Ascending aorta (tissue), 2 donors: ENCODE measurements at regions not wholly inside any gene's neighbourhood (a gene's known extent, or its start where the extent isn't known, plus 50 kb on each side); places are given as distances from the start of the nearest gene placed in this dataset.

Source experiments
- DNase-seq, 2 donors: peaks; one replicate each; pipeline ENCODE4 v3.0.0-alpha.2; 2019; ENCODE audit warnings: low spot score in 2 of 2
- H3K27ac ChIP-seq, 2 donors: fragments of 200-600 bp; sonication (generic); one replicate each; pipeline ENCODE4 v1.5.1; 2016 to 2017; ENCODE audit warnings: mild to moderate bottlenecking in 1 of 2
- H3K27me3 ChIP-seq: fragments of 200-600 bp; sonication (generic); one replicate; pipeline ENCODE4 v1.5.1; 2017
- H3K36me3 ChIP-seq, 2 donors: fragments of 200-600 bp; sonication (generic); one replicate each; pipeline ENCODE4 v1.5.1; 2016
- H3K4me1 ChIP-seq, 2 donors: fragments of 200-600 bp; sonication (generic); one replicate each; pipeline ENCODE4 v1.5.1; 2016 to 2017; ENCODE audit warnings: mild to moderate bottlenecking in 1 of 2
- H3K4me3 ChIP-seq, 2 donors: fragments of 200-600 bp; sonication (generic); one replicate each; pipeline ENCODE4 v1.5.1; 2016 to 2017; ENCODE audit warnings: mild to moderate bottlenecking in 1 of 2
- H3K9me3 ChIP-seq, 2 donors: fragments of 200-600 bp; sonication (generic); one replicate each; pipeline ENCODE4 v1.5.1; 2016
- intact Hi-C: fragments of 100-400 bp; cut with DNase I; formaldehyde crosslinking; loops from one replicate; pipeline ENCODE4 v1.15.1; 2023
- TF ChIP-seq, protein P1 (sequence below), 3 experiments: fragments of 200-600 bp in 2 of 3; fragments of 450-650 bp in 1 of 3; sonication (generic) in 2 of 3; IDR thresholded peaks; one replicate each; pipeline ENCODE4 v1.5.1; 2016 to 2019; ENCODE audit warnings: antibody characterized with exemption in 3 of 3, mild to moderate bottlenecking in 1 of 3, moderate library complexity in 1 of 3

- Histone ChIP-seq H3K36me3 (no peaks in the 10 kb centered on the region), H3K9me3 (no peaks in the 10 kb centered on the region), H3K4me1 (peaks cover 0 to 3% of the 10 kb centered on the region in 2 donors), H3K4me3 (no peak overlapping the region), H3K27me3 (no peaks in the 10 kb centered on the region), H3K27ac (no peak overlapping the region)
- intact Hi-C loops: no loop called here
- TF ChIP-seq, protein P1, sequence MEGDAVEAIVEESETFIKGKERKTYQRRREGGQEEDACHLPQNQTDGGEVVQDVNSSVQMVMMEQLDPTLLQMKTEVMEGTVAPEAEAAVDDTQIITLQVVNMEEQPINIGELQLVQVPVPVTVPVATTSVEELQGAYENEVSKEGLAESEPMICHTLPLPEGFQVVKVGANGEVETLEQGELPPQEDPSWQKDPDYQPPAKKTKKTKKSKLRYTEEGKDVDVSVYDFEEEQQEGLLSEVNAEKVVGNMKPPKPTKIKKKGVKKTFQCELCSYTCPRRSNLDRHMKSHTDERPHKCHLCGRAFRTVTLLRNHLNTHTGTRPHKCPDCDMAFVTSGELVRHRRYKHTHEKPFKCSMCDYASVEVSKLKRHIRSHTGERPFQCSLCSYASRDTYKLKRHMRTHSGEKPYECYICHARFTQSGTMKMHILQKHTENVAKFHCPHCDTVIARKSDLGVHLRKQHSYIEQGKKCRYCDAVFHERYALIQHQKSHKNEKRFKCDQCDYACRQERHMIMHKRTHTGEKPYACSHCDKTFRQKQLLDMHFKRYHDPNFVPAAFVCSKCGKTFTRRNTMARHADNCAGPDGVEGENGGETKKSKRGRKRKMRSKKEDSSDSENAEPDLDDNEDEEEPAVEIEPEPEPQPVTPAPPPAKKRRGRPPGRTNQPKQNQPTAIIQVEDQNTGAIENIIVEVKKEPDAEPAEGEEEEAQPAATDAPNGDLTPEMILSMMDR (IDR thresholded peaks at IDR 0.05): no peak
- no peak for DNase-seq
Observed at GRCh38 chr6:139931747-139932146, 557.3 kb upstream of the CITED2 start.

DNA sequence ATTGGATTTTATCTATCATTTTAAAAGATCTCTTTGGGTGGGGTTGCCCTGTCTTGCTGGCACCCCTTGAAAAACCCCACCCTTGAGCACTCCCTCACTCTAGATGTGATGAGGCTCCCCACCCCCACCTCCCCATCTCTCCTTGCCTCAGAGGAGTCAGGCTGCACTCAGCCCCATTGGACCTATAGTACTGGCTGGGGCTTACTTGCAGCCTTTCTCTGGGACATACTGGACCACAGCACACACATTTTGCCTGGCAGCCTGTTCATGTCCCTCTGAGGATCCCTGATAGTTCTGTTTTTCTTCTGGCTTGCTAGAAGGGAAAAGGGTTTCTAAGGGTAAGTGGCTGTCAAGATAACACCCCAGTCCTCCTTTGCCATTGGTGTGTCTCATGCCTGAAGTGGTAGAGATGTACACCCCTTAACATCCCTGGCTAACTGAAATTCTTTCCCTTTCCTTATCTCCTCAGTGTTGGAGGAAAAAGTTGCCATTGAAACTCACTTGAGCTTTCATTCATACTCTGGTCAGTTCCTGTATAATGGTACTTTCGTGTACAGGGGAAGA, 553.4 kb upstream of the CITED2 start:
- H3K4me3 ChIP-seq: no peak overlapping the region
- intact Hi-C loops: loop anchor here (5.0 kb wide), 1 partner anchor 44 kb away; no protein-coding TSS in a partner anchor
- H3K36me3 ChIP-seq: no peaks in the 10 kb centered on the region
- peak overlapping the region in 1 of 2 donors; percentile 23 for H3K27ac ChIP-seq
- no peaks in the 10 kb centered on the region for H3K27me3 ChIP-seq
- no peak for DNase-seq
- TF ChIP-seq, protein P1 (IDR thresholded peaks at IDR 0.05): no peak
- H3K9me3 ChIP-seq: no peaks in the 10 kb centered on the region
- H3K4me1 ChIP-seq: peaks cover 0 to 17% of the 10 kb centered on the region in 2 donors

- intact Hi-C loops: loop anchor here (5.0 kb wide), 1 partner anchor 45 kb away; no protein-coding TSS in a partner anchor
- H3K27ac ChIP-seq: no peak overlapping the region
- H3K4me3 ChIP-seq: no peak overlapping the region
- no peaks in the 10 kb centered on the region for H3K36me3 ChIP-seq
- peaks cover 0 to 17% of the 10 kb centered on the region in 2 donors for H3K4me1 ChIP-seq
- H3K9me3 ChIP-seq: no peaks in the 10 kb centered on the region
- no peak for DNase-seq
- TF ChIP-seq, protein P1 (IDR thresholded peaks at IDR 0.05): no peak
- H3K27me3 ChIP-seq: no peaks in the 10 kb centered on the region
Observed at GRCh38 chr6:139927236-139927635, 552.8 kb upstream of the CITED2 start.

- Histone ChIP-seq H3K4me3 (no peak overlapping the region), H3K27ac (peak overlapping the region in 1 of 2 donors; percentile 49), H3K27me3 (no peaks in the 10 kb centered on the region), H3K4me1 (peaks cover 0 to 17% of the 10 kb centered on the region in 2 donors), H3K36me3 (no peaks in the 10 kb centered on the region), H3K9me3 (no peaks in the 10 kb centered on the region)
- TF ChIP-seq, protein P1 (IDR thresholded peaks at IDR 0.05): no peak
- intact Hi-C loops: loop anchor here (5.0 kb wide), 1 partner anchor 46 kb away; no protein-coding TSS in a partner anchor
- no peak for DNase-seq
Observed at GRCh38 chr6:139926711-139927110, 552.3 kb upstream of the CITED2 start.

DNA sequence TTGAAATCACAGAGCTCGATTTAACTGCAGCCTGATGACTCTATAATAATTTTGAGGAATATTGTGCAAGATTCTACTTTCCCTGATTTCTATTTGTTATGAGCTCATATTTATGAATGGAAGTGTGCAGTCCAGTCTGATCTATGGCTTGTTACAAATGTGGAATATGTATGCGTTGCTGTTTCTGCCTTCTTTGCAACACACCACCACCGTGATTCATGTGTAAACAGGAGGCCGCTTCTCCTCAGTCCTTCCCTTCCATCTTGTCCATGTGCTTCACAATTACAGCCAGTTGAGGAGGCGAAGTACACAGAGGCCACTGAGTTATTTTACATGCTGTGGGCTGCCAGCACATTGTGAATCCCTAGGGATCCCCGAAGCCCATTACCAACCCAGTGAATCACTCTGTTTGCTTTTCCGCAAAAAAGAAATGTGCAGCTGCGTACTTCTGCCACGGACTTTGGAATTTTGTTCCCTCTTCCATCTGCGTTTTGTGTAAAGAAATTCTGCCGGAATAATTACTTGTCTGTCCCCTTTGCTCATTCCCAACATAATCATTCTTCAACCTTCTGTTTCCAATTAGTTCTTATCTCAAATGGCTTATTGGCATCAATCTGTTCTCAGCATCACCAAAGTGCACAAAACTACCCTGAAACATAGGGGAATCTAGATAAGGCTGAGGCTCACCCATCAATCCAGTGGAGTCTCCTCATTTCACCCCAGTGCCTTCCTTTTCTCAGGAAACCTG, 551.6 kb upstream of the CITED2 start:
- intact Hi-C loops: loop anchor here (5.0 kb wide), 1 partner anchor 46 kb away; no protein-coding TSS in a partner anchor
- H3K9me3 ChIP-seq: no peaks in the 10 kb centered on the region

More for the DNA sequence above, 551.6 kb upstream of the CITED2 start:
- TF ChIP-seq, protein P1 (IDR thresholded peaks at IDR 0.05): no peak
- H3K4me1 ChIP-seq: peaks cover 0 to 17% of the 10 kb centered on the region in 2 donors
- H3K4me3 ChIP-seq: no peak overlapping the region
- H3K27me3 ChIP-seq: no peaks in the 10 kb centered on the region
- H3K27ac ChIP-seq: peak overlapping the region; percentile 46 to 49
- H3K36me3 ChIP-seq: no peaks in the 10 kb centered on the region
- DNase-seq: no peak
